RKO (cell line): ENCODE measurements at regions not wholly inside any gene's neighbourhood (a gene's known extent, or its start where the extent isn't known, plus 50 kb on each side); places are given as distances from the start of the nearest gene placed in this dataset.
A peak's percentile ranks its signal among the peaks of the same experiment; 100 is the strongest.

ENCODE experiments used
- DNase-seq: peaks from one replicate; pipeline ENCODE4 v3.0.0-alpha.2; 2016; ENCODE audit warnings: low spot score

DNA sequence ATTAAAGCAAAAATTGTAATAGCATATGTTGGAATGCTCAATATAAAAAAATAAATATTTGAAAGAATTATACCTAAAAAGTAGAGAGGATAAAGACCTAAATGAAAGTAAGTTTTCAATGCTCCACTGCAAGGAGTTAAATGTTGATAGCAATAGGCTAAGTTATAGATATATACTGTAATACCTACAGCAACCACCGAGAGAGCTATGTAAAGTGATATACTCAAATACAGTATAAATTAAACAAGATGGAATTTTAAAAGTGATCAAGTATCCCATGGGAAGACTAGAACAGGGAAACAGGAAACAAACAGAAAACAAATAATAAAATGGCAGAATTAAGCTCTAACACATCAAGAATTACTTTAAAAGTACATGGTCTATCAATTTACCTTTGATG is 73.9 kb downstream of the CASP3 start:
- peak; percentile 36 for DNase-seq

GRCh38 chr4:184574861-184575260 is 74.4 kb downstream of the CASP3 start:
- DNase-seq: no peak

DNA sequence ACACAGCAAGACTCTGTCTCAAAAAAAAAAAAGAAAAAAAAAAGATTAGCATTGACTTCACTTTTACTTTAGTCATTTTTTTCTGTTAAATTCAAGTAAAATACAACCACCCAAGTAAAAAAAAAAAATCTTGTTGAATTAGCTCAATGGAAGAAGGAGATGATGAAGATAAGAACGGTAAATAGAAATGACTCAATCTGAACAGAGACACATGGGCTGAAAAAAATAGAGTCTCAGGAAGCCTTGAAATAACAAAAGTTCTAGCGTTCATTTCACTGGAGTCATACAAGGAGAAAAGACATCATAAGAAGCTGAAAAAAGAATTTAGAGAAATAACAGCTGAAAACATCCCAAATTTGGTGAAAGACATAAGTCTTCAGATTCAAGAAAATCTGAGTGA is 75.5 kb downstream of the CASP3 start:
- no peak for DNase-seq

DNA sequence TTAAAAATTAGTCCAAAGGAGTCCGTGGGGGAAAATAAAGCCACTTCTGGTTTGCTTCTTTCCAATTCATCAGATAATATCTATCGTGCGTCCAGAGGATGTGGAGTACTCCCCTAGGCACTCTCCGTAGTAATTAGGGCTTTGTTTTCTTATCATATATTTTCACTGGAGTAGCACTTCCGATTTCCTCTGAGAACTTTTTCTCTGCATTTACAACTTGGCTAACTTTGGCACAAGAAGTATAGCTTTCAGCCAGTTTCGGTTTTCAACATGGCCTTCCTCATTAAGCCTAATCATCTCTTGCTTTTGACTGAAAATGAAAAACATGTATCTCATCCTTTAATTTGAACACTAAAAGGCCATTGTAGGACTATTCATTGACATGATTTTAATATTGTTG is 80.5 kb downstream of the CASP3 start:
- no peak for DNase-seq

- DNase-seq: no peak
These were observed 85.6 kb downstream of the CASP3 start for GRCh38 chr4:184563621-184564020.

- no peak for DNase-seq
These were observed 84.6 kb upstream of the IRF2 start for GRCh38 chr4:184558996-184559395.

DNA sequence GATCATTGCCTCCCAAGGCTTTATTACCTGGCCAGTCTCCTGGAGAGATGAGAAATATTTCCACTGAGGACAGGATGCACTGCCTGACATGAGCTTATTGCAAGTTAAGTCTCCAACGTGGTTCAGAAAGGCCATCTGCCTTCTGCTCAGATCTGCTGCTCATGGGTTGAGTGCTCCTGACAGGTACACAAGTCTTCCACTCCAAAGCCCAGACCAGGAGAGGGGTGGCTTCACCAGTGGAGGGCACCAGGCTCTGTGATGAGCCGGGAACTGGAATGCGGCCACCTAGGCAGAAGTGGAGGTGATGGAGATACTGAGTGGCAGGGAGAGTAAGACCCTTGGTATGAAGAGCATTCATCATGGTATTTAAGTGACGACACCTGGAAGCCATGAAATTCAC is 79.5 kb upstream of the IRF2 start:
- DNase-seq: no peak

DNA sequence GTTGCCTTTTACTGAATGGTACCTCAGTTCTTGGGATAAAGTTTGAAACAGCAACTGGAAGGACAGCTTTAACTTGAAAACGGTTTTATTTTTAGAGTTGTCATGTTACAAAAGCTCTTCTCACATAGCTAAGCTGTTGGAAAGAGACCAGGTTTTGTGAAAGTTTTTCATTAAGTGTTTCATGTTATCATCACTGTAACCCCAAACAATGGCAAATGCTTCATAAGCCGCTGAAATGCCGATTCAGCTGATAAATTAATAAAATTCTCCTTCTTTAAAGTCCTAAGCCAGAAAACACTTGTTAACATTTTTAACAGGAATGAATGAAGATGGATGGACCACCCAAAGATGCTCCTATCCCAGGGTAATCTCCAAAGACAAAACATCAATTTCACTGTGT is 76.1 kb upstream of the IRF2 start:
- no peak for DNase-seq

DNA sequence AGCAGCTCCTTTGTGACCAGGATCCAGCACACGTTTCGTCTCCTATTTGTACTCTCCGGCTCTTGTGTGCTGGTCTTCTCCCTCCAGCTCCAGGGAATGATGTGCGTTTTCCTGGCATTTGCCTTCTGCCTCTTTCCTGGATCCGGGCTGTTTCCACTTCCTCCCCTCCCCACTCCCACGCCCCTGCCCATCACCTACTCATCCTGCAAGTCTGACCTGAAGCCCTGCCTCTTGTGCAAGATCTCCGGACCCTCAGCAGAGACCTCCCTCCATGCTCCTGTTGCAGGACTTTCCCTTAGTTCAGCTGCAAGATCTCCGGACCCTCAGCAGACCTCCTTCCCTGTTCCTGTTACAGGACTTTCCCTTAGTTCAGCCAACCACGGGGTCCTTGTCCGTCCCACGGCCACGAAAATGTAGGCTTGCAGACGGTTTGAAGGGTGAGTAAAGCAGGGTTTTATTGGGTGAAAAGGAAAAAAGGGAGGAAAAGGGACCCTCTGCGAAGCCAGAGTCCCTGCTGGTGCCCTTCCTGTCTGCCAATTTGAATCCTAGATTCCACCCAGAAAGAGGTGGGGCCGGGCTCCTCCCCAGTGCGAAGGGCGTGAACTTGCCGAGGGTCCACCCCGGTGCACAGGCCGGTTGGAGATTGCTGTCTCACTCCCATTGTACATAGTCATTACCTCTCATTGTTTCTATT is 74.4 kb upstream of the IRF2 start:
- DNase-seq: no peak

DNA sequence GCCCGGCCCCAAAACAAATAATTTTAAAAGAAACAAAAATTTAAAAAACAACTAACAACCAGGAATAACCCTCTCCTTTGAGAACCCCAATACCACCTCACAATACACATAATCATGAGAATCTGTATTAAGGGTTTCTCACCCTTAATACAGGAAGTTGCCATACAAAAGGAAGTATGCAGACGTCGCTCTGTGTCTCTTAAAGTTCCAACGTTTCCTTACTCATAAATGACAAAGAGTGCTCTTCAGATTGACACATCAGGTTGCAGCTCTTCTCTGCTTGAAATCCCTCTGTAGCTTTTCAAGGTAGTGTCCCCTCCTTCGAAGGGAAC is 73.9 kb upstream of the IRF2 start:
- no peak for DNase-seq

GRCh38 chr4:184544788-184545409 is 70.5 kb upstream of the IRF2 start:
- DNase-seq: no peak

DNA sequence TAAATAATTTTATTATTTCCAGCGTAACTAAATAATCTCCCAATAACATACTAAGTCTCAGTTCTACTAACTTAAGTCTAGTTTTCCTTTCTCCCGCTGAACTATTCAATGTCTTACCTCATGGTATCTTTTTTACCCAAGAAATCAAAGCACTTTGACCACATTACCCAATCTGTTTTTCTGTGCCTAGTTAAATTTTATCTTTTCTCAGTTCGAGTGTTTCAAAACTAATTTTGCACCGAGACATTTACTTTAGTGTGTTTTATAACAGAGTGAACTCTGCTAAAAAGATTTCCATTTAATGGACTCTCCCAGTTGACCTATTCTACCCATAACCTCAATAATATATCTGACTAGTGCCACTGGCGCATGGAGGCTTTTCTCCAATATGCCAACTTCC is 67.6 kb upstream of the IRF2 start:
- DNase-seq: no peak

GRCh38 chr4:184540307-184540706 is 66.0 kb upstream of the IRF2 start:
- DNase-seq: no peak

DNA sequence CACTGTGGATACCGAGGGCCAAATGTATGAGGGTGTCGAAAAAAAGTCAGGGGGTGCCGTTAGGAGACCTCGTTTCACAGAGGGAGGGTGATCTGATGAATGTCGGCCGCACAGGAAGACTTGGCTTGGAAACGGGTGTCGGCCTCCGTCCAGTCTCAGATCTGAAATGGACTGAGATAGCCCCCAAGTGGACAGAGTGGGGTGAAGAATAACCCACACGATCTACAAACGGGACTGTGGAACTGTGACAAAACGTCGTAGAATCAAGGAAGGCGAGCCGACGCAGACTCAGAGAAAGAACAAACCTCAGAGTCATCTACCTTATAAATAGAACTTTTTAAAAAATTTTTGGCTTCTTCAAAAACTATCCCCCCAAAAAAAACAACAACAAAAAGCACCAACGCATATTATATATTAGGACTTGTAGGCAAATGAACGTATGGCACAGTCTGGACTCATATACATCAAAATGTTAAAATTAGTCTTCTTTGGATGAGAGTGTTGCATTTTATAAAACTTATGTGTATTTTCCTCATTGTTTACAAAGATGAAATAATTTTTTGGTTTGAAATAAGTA is 63.8 kb upstream of the IRF2 start:
- peak; percentile 93 for DNase-seq

- DNase-seq: peak; percentile 97
These were observed 63.1 kb upstream of the IRF2 start for GRCh38 chr4:184537269-184538022.

GRCh38 chr4:184536881-184537248 is 62.5 kb upstream of the IRF2 start:
- peak; percentile 26 for DNase-seq

GRCh38 chr4:184536065-184536880 is 61.9 kb upstream of the IRF2 start:
- DNase-seq: no peak

GRCh38 chr4:184534511-184535391 is 60.4 kb upstream of the IRF2 start:
- peak; percentile 14 for DNase-seq

- DNase-seq: no peak
These were observed 59.6 kb upstream of the IRF2 start for GRCh38 chr4:184533908-184534307.

DNA sequence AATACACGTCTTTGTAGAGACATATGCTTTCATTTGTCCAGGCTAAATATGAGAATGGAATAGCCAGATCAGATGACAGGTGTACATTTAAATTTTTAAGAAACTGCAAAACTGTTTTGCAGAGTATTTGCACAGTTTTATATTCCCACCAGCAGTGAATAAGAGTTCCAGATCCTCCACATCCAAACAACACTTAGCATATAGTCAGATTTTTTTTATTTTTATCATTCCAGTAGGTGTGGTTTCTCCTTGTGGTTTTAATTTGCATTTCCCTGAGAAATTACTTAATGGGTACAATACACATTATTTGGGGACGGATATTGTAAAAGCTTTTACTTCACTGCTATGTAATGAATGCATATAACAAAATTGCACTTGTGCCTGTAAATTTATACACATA is 56.7 kb upstream of the IRF2 start:
- no peak for DNase-seq

DNA sequence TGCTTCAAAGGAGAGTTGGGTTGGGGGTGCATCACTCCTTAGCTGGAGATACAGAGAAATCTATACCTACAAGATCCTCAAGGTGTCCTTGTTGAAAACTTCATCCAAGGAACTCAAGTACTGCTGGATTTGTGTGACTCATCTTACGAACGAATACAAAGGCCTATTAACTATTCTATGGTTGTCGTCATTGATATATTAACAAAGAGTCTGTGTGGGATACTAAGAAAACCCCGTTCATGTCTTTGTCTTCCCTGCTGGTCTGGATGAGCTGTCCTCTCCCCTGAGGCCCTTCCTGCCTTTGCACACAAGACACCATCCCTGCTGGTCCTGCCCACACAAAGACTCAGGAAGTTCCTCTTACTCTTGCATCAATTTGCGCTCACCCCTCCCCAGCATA is 54.9 kb upstream of the IRF2 start:
- no peak for DNase-seq
